GM23248 (cell line): ENCODE measurements at regions not wholly inside any gene's neighbourhood (a gene's known extent, or its start where the extent isn't known, plus 50 kb on each side); places are given as distances from the start of the nearest gene placed in this dataset.

ENCODE experiments used
- EZH2 ChIP-seq: fragments of 200-600 bp; sonication (generic); IDR thresholded peaks from 2 replicates; pipeline ENCODE4 v1.6.1; 2018; ENCODE audit warnings: antibody characterized with exemption, mild to moderate bottlenecking; ENCODE audit not compliant: insufficient read depth, poor library complexity, severe bottlenecking
- EZH2phosphoT487 ChIP-seq: fragments of 200-600 bp; sonication (generic); IDR thresholded peaks from 2 replicates; pipeline ENCODE4 v1.6.1; 2018; ENCODE audit warnings: antibody characterized with exemption, moderate library complexity, mild to moderate bottlenecking, low read depth; ENCODE audit not compliant: insufficient read depth

DNA sequence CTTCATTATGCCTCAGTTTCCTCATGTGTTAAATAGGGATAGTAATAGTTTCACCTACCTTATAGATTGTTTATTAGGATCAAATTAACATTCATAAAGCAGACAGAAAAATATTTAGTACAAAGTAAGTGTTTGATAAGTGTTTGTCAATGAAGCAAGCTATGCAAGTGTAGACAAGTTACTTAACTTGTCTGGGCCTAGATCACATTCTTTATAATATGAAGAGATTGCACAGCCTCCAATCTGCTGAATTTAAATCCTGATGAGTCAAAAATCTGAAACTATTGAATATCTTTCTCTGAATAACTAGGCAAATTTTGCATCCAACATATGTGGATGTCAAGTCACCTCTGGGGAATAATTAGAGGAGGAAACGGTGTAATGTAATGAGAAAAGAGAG, 170.5 kb downstream of the MZT1 start:
- TF ChIP-seq EZH2 (no peak), EZH2phosphoT487 (no peak)
